ENCODE measurements at regions not wholly inside any gene's neighbourhood (a gene's known extent, or its start where the extent isn't known, plus 50 kb on each side); places are given as distances from the start of the nearest gene placed in this dataset.

- TF ChIP-seq ZNF121 (CRISPR knock-in tag; conservative IDR thresholded peaks at IDR 0.05) (no peak), CHD2 (IDR thresholded peaks at IDR 0.05; ENCODE audit: low read depth, low read length) (no peak), EZH2 (IDR thresholded peaks at IDR 0.05; ENCODE audit: borderline replicate concordance, low read depth, low read length) (no peak), FOXK2 (conservative IDR thresholded peaks at IDR 0.05 in 1 of 2, IDR thresholded peaks at IDR 0.05 in 1 of 2; ENCODE audit: low read depth in 2 of 2) (no peak), CBFB (CRISPR knock-in tag; IDR thresholded peaks at IDR 0.05) (no peak), CREB1 (IDR thresholded peaks at IDR 0.05) (no peak), CREB1 (CRISPR knock-in tag; IDR thresholded peaks at IDR 0.05) (no peak), TAF1 (IDR thresholded peaks at IDR 0.05; ENCODE audit: control insufficient read depth, extremely low read depth, insufficient read depth, low read length, severe bottlenecking) (no peak)
Measured at GRCh38 chr6:168238159-168238909, 81.2 kb downstream of the DACT2 start.
